H1 (cell line): ENCODE measurements at regions not wholly inside any gene's neighbourhood (a gene's known extent, or its start where the extent isn't known, plus 50 kb on each side); places are given as distances from the start of the nearest gene placed in this dataset.

Experiments used
- CTCF ChIA-PET: fragments of 300-600 bp; sonication (Branson Sonifier 250); formaldehyde crosslinking; loops from one replicate; lab custom pipeline; 2021; ENCODE audit not compliant: partially characterized antibody; lab: Charles Lee
- POLR2A ChIA-PET: fragments of 300-600 bp; sonication (Branson Sonifier 250); formaldehyde crosslinking; loops from one replicate; lab custom pipeline; 2021; ENCODE audit warnings: inconsistent platforms; ENCODE audit not compliant: partially characterized antibody; lab: Charles Lee
- DNase-seq, 2 experiments: peaks; one replicate each; pipeline versions ENCODE4 v3.0.0 to v3.0.0-alpha.2; 2010 to 2022; ENCODE audit warnings: low spot score in 2 of 2, low read depth in 1 of 2, mixed read lengths in 1 of 2
- FAIRE-seq: peaks from 2 replicates; lab custom pipeline; 2011; peaks lifted over from hg19 to GRCh38; lab: Jason Lieb, UNC
- H2AFZ ChIP-seq: 2 replicates; pipeline ENCODE4 v1.8.1; 2012; ENCODE audit warnings: low read length, inconsistent platforms
- H2AK5ac ChIP-seq: 2 replicates; pipeline ENCODE4 v1.6.1; 2013; ENCODE audit warnings: low read depth, low read length
- H2BK120ac ChIP-seq: replicated peaks from 2 replicates; pipeline ENCODE3; 2013; ENCODE audit warnings: low read depth, low read length, inconsistent platforms
- H2BK12ac ChIP-seq: 2 replicates; pipeline ENCODE4 v1.6.1; 2013; ENCODE audit warnings: low read depth, low read length
- H2BK15ac ChIP-seq: 2 replicates; pipeline ENCODE4 v1.6.1; 2013; ENCODE audit warnings: low read length
- H2BK20ac ChIP-seq: 2 replicates; pipeline ENCODE4 v1.6.1; 2013; ENCODE audit warnings: low read length
- H2BK5ac ChIP-seq: 2 replicates; pipeline ENCODE4 v1.6.1; 2013; ENCODE audit warnings: low read depth, low read length
- H3K14ac ChIP-seq: 2 replicates; pipeline ENCODE4 v1.6.1; 2013; ENCODE audit warnings: inconsistent platforms; ENCODE audit not compliant: insufficient read length
- H3K18ac ChIP-seq: 2 replicates; pipeline ENCODE4 v1.6.1; 2013; ENCODE audit warnings: low read length; ENCODE audit errors: extremely low read depth
- H3K23ac ChIP-seq: 2 replicates; pipeline ENCODE4 v1.6.1; 2013; ENCODE audit warnings: inconsistent platforms; ENCODE audit not compliant: insufficient read length
- H3K23me2 ChIP-seq: 2 replicates; pipeline ENCODE4 v1.6.1; 2013; ENCODE audit warnings: low read depth, low read length
- H3K27ac ChIP-seq: 2 replicates; pipeline ENCODE4 v1.6.1; 2011; ENCODE audit warnings: low read depth, low read length, inconsistent platforms
- H3K27me3 ChIP-seq, 4 experiments: replicated peaks in 1 of 4; 1 replicate in 1 of 4; 2 replicates in 3 of 4; pipeline versions ENCODE4 v1.6.1 to v1.8.1; 2011 to 2013; ENCODE audit warnings: low read length in 3 of 4, mild to moderate bottlenecking in 3 of 4, inconsistent platforms in 2 of 4, mixed read lengths in 2 of 4, moderate library complexity in 1 of 4; ENCODE audit not compliant: control insufficient read depth in 3 of 4, insufficient read depth in 3 of 4; ENCODE audit errors: extremely low read depth in 1 of 4
- H3K36me3 ChIP-seq, 4 experiments: 2 replicates each; pipeline versions ENCODE4 v1.6.1 to v1.8.1; 2011 to 2013; ENCODE audit warnings: mild to moderate bottlenecking in 4 of 4, low read length in 3 of 4, moderate library complexity in 2 of 4, control low read depth in 1 of 4, inconsistent platforms in 1 of 4; ENCODE audit not compliant: insufficient read depth in 4 of 4, control insufficient read depth in 2 of 4
- H3K4ac ChIP-seq: replicated peaks from 2 replicates; pipeline ENCODE3; 2013; ENCODE audit warnings: low read length, low read depth, mixed read lengths, inconsistent platforms; ENCODE audit not compliant: insufficient read length
- H3K4me1 ChIP-seq, 4 experiments: replicated peaks in 1 of 4; 1 replicate in 1 of 4; 2 replicates in 3 of 4; pipeline versions ENCODE4 v1.6.1 to v1.8.1; 2011 to 2013; ENCODE audit warnings: low read length in 3 of 4, inconsistent platforms in 2 of 4, mixed read lengths in 1 of 4; ENCODE audit not compliant: insufficient read depth in 4 of 4, control insufficient read depth in 3 of 4
- H3K4me2 ChIP-seq, 2 experiments: 2 replicates each; pipeline versions ENCODE4 v1.6.1 to v1.8.1; 2011 to 2013; ENCODE audit warnings: low read depth in 2 of 2, low read length in 2 of 2, control low read depth in 1 of 2, inconsistent platforms in 1 of 2, mild to moderate bottlenecking in 1 of 2; ENCODE audit not compliant: insufficient read depth in 1 of 2
- H3K4me3 ChIP-seq, 4 experiments: fragments of 200-600, 300-600 bp in 1 of 4; sonication (generic), shearing (Covaris generic), sonication (Bioruptor Twin) in 1 of 4; 2 replicates each; pipeline versions ENCODE4 v1.5.1 to v1.8.1; 2011 to 2016; ENCODE audit warnings: low read length in 4 of 4, low read depth in 3 of 4, control low read depth in 2 of 4, inconsistent platforms in 2 of 4, mild to moderate bottlenecking in 2 of 4, mixed read lengths in 1 of 4, moderate library complexity in 1 of 4; ENCODE audit not compliant: insufficient read depth in 2 of 4; ENCODE audit errors: extremely low read depth in 1 of 4
- H3K56ac ChIP-seq: replicated peaks from 2 replicates; pipeline ENCODE3; 2013; ENCODE audit warnings: low read depth, mild to moderate bottlenecking, mixed read lengths, low read length, inconsistent platforms; ENCODE audit not compliant: insufficient read length
- H3K79me1 ChIP-seq: 2 replicates; pipeline ENCODE4 v1.6.1; 2013; ENCODE audit warnings: low read depth, low read length, control low read depth
- H3K79me2 ChIP-seq, 2 experiments: 2 replicates each; pipeline versions ENCODE4 v1.6.1 to v1.8.1; 2012 to 2013; ENCODE audit warnings: low read length in 2 of 2, mild to moderate bottlenecking in 2 of 2, inconsistent platforms in 1 of 2; ENCODE audit not compliant: insufficient read depth in 2 of 2, control insufficient read depth in 1 of 2
- H3K9ac ChIP-seq, 4 experiments: replicated peaks in 1 of 4; 1 replicate in 1 of 4; 2 replicates in 3 of 4; pipeline versions ENCODE4 v1.6.1 to v1.8.1; 2011 to 2013; ENCODE audit warnings: low read depth in 3 of 4, low read length in 3 of 4, control low read depth in 2 of 4, mild to moderate bottlenecking in 2 of 4, moderate library complexity in 2 of 4, inconsistent platforms in 1 of 4; ENCODE audit errors: extremely low read depth in 1 of 4
- H3K9me3 ChIP-seq, 2 experiments: 2 replicates each; pipeline versions ENCODE4 v1.6.1 to v1.8.1; 2012 to 2013; ENCODE audit warnings: mild to moderate bottlenecking in 2 of 2, moderate library complexity in 2 of 2, control low read depth in 1 of 2, inconsistent platforms in 1 of 2, low read depth in 1 of 2, low read length in 1 of 2, mixed read lengths in 1 of 2; ENCODE audit not compliant: insufficient read depth in 2 of 2
- H4K20me1 ChIP-seq, 2 experiments: replicated peaks in 1 of 2; 2 replicates each; pipeline versions ENCODE3 to v1.8.1; 2011 to 2013; ENCODE audit warnings: inconsistent platforms in 2 of 2, low read length in 2 of 2, mild to moderate bottlenecking in 1 of 2; ENCODE audit not compliant: insufficient read depth in 2 of 2, control insufficient read depth in 1 of 2
- H4K5ac ChIP-seq: 2 replicates; pipeline ENCODE4 v1.6.1; 2013; ENCODE audit warnings: low read length, low read depth, mixed read lengths, inconsistent platforms; ENCODE audit not compliant: insufficient read length
- H4K8ac ChIP-seq: 2 replicates; pipeline ENCODE4 v1.8.0; 2013; ENCODE audit warnings: mild to moderate bottlenecking, moderate library complexity, low read length, inconsistent platforms; ENCODE audit not compliant: insufficient read depth; ENCODE audit errors: extremely low read depth
- H4K91ac ChIP-seq: replicated peaks from 2 replicates; pipeline ENCODE3; 2013; ENCODE audit warnings: low read length, mixed read lengths, inconsistent platforms; ENCODE audit not compliant: insufficient read length
- BACH1 ChIP-seq: IDR thresholded peaks from 2 replicates; pipeline ENCODE4 v1.6.1; 2012; ENCODE audit warnings: low read length, improper control_type of control experiment
- BCL11A ChIP-seq, 2 experiments: IDR thresholded peaks; one replicate each; pipeline ENCODE4 v1.6.1; 2011; ENCODE audit warnings: low read depth in 2 of 2, low read length in 2 of 2, mild to moderate bottlenecking in 2 of 2
- CHD2 ChIP-seq: IDR thresholded peaks from 2 replicates; pipeline ENCODE4 v1.6.1; 2012; ENCODE audit warnings: low read length, improper control_type of control experiment
- CREB1 ChIP-seq: IDR thresholded peaks from 2 replicates; pipeline ENCODE4 v1.6.1; 2012; ENCODE audit warnings: inconsistent platforms
- JUND ChIP-seq: IDR thresholded peaks from 2 replicates; pipeline ENCODE4 v1.6.1; 2011; ENCODE audit warnings: mild to moderate bottlenecking, improper control_type of control experiment, low read length
- KDM4A ChIP-seq: IDR thresholded peaks from one replicate; pipeline ENCODE4 v1.7.1; 2012; ENCODE audit warnings: low read depth, mild to moderate bottlenecking, moderate library complexity, low read length, inconsistent platforms; ENCODE audit not compliant: severe bottlenecking
- POLR2AphosphoS5 ChIP-seq: IDR thresholded peaks from 2 replicates; pipeline ENCODE4 v1.6.1; 2011; ENCODE audit warnings: low read depth, low read length
- RAD21 ChIP-seq, 2 experiments: IDR thresholded peaks in 1 of 2; conservative IDR thresholded peaks in 1 of 2; 2 replicates each; pipeline ENCODE4 v1.6.1; 2011; ENCODE audit warnings: low read depth in 2 of 2, low read length in 2 of 2, improper control_type of control experiment in 1 of 2, inconsistent platforms in 1 of 2, mild to moderate bottlenecking in 1 of 2, moderate library complexity in 1 of 2
- RFX5 ChIP-seq: IDR thresholded peaks from 2 replicates; pipeline ENCODE4 v1.6.1; 2011; ENCODE audit warnings: low read depth, low read length, improper control_type of control experiment, borderline replicate concordance
- SP1 ChIP-seq: IDR thresholded peaks from 2 replicates; pipeline ENCODE4 v1.6.1; 2011; ENCODE audit warnings: low read depth, low read length
- SP4 ChIP-seq: IDR thresholded peaks from 2 replicates; pipeline ENCODE4 v1.6.1; 2012; ENCODE audit warnings: low read length, inconsistent platforms
- SUZ12 ChIP-seq: fragments of 200-600 bp; sonication (generic); IDR thresholded peaks from 2 replicates; pipeline ENCODE4 v1.6.1; 2012; ENCODE audit warnings: mild to moderate bottlenecking, inconsistent platforms, low read length, moderate library complexity, mixed read lengths
- TAF7 ChIP-seq: optimal IDR thresholded peaks from 2 replicates; pipeline ENCODE3; 2011; ENCODE audit warnings: low read depth, mild to moderate bottlenecking, inconsistent platforms, low read length, moderate library complexity, borderline replicate concordance
- TBP ChIP-seq: IDR thresholded peaks from 2 replicates; pipeline ENCODE4 v1.6.1; 2011; ENCODE audit warnings: low read depth, low read length, improper control_type of control experiment
- TCF12 ChIP-seq: IDR thresholded peaks from 2 replicates; pipeline ENCODE4 v1.6.1; 2011; ENCODE audit warnings: low read depth, mild to moderate bottlenecking, low read length
- WGBS, 2 experiments: shearing (Covaris generic) in 1 of 2; methylation state at CpG; one replicate each; pipeline versions ENCODE4 v1.1.6 to v1.1.7; 2013 to 2015; ENCODE audit warnings: low lambda C conversion rate in 2 of 2, mixed read lengths in 2 of 2, inconsistent platforms in 1 of 2, low coverage in 1 of 2, missing lambda C conversion rate in 1 of 2; ENCODE audit not compliant: insufficient replicate concordance in 2 of 2, insufficient coverage in 1 of 2, insufficient read length in 1 of 2; ENCODE audit errors: extremely low coverage in 1 of 2, missing lambda C conversion rate in 1 of 2; 5-methylcytosine and 5-hydroxymethylcytosine counted together
- TF ChIP-seq, protein P1 (sequence below): IDR thresholded peaks from 2 replicates; pipeline ENCODE4 v1.6.1; 2011; ENCODE audit warnings: low read length, improper control_type of control experiment

DNA sequence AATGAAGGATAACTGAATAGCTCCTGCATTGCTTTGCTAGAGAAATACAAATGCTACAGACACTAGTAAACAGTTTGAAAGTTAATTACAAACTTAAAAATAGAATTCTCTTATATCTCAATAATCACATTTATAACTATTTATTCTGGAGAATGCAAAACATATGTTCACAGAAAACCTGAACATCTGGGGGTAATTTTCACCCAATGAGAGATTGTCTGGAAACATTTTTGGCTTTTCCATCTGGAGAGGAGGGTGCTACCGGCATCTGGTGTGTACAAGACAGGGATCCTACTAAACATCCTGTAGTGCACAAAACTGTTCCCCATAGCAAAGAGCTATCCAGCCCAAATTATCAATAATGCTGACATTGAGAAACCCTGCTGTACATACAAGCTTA is 378.4 kb upstream of the CHORDC1 start:
- no peak for FAIRE-seq
- H3K27me3 ChIP-seq: no peaks in the 10 kb centered on the region
- H3K9ac ChIP-seq: no peak overlapping the region
- no peak overlapping the region for H3K18ac ChIP-seq
- H3K79me2 ChIP-seq: no peaks in the 10 kb centered on the region
- H3K9me3 ChIP-seq: peaks cover 0 to 6% of the 10 kb centered on the region in 2 experiments; a peak in 1 of 4 replicates
- no peak for DNase-seq
- no peak overlapping the region for H2AK5ac ChIP-seq
- H4K5ac ChIP-seq: no peak overlapping the region
- no peak overlapping the region for H2BK20ac ChIP-seq
- no peak overlapping the region for H2BK5ac ChIP-seq
- no peak overlapping the region for H2BK15ac ChIP-seq
- CTCF ChIA-PET: no interaction called here
- H4K8ac ChIP-seq: no peak overlapping the region
- no peak overlapping the region for H4K91ac ChIP-seq
- 91% methylated on average over 1 of the region's 1 CpG; no CpG with 5 or more reads in 1 of the 2 experiments for WGBS, 2 experiments
- no peaks in the 10 kb centered on the region for H3K36me3 ChIP-seq
- no peak overlapping the region for H3K4me2 ChIP-seq
- H2AFZ ChIP-seq: no peak overlapping the region
- no peak overlapping the region for H3K14ac ChIP-seq
- H3K4me3 ChIP-seq: no peak overlapping the region
- H3K4ac ChIP-seq: no peak overlapping the region
- no peaks in the 10 kb centered on the region for H3K4me1 ChIP-seq
- H3K56ac ChIP-seq: no peak overlapping the region
- H2BK120ac ChIP-seq: no peak overlapping the region
- no peak overlapping the region for H3K23ac ChIP-seq
- H3K27ac ChIP-seq: no peak overlapping the region
- POLR2A ChIA-PET: no interaction called here
- no peaks in the 10 kb centered on the region for H4K20me1 ChIP-seq
- H3K79me1 ChIP-seq: no peaks in the 10 kb centered on the region
- H3K23me2 ChIP-seq: no peaks in the 10 kb centered on the region
- H2BK12ac ChIP-seq: no peak overlapping the region
- TF ChIP-seq JUND (no peak), BCL11A (IDR thresholded peaks at IDR 0.05; ENCODE audit: low read depth in 2 of 2, low read length in 2 of 2) (no peak), RFX5 (no peak), SUZ12 (no peak), RAD21 (IDR thresholded peaks at IDR 0.05 in 1 of 2, conservative IDR thresholded peaks at IDR 0.05 in 1 of 2; ENCODE audit: low read depth in 2 of 2, low read length in 2 of 2) (no peak), CREB1 (no peak), SP1 (no peak), TBP (no peak), TCF12 (no peak), KDM4A (no peak), SP4 (no peak), POLR2AphosphoS5 (no peak), CHD2 (no peak), TAF7 (no peak), BACH1 (no peak)
- TF ChIP-seq, protein P1, sequence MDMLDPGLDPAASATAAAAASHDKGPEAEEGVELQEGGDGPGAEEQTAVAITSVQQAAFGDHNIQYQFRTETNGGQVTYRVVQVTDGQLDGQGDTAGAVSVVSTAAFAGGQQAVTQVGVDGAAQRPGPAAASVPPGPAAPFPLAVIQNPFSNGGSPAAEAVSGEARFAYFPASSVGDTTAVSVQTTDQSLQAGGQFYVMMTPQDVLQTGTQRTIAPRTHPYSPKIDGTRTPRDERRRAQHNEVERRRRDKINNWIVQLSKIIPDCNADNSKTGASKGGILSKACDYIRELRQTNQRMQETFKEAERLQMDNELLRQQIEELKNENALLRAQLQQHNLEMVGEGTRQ: no peak
